ENCODE measurements at regions not wholly inside any gene's neighbourhood (a gene's known extent, or its start where the extent isn't known, plus 50 kb on each side); places are given as distances from the start of the nearest gene placed in this dataset.

DNA sequence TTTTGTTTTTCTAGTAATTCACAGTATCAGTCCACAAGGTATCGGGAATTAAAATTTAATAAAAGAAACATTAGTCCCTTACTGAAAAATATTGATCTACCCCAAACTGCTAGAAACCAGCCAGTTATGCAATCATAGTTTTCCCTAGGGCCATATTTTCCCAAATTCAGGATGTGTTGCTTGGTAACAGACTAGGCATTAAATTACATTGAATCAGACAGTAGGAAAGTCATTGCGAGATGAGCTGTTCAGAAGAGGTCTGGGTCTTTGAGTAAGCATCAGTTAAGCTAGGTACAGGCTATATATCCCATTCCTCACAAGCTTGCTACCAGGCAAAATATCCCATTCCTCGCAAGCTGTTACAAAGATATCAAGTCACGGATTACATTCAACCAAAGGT, 123.0 kb upstream of the CCDC150 start:
- TF ChIP-seq GATA2 (IDR thresholded peaks at IDR 0.05; ENCODE audit: low read depth, low read length) (no peak), GATA3 (IDR thresholded peaks at IDR 0.05; ENCODE audit: low read depth, low read length) (no peak)

Measured in SH-SY5Y (cell line).